PFSK-1 (cell line): ENCODE measurements at regions not wholly inside any gene's neighbourhood (a gene's known extent, or its start where the extent isn't known, plus 50 kb on each side); places are given as distances from the start of the nearest gene placed in this dataset.

Experiments
- POLR2AphosphoS5 ChIP-seq: IDR thresholded peaks from 2 replicates; pipeline ENCODE4 v1.6.1; 2012; ENCODE audit warnings: low read depth, mild to moderate bottlenecking, control low read depth, low read length, moderate library complexity
- REST ChIP-seq, 2 experiments: IDR thresholded peaks; 2 replicates each; pipeline versions ENCODE4 v1.6.1 to v1.8.0; 2011 to 2012; ENCODE audit warnings: low read depth in 2 of 2, low read length in 2 of 2, control low read depth in 1 of 2, inconsistent platforms in 1 of 2, mild to moderate bottlenecking in 1 of 2, moderate library complexity in 1 of 2; ENCODE audit not compliant: insufficient read depth in 1 of 2
- SIN3A ChIP-seq: IDR thresholded peaks from 2 replicates; pipeline ENCODE4 v1.6.1; 2012; ENCODE audit warnings: mild to moderate bottlenecking, low read length, moderate library complexity, borderline replicate concordance; ENCODE audit not compliant: insufficient read depth

GRCh38 chr20:63114693-63115311 is 101.1 kb downstream of the YTHDF1 start:
- TF ChIP-seq REST (IDR thresholded peaks at IDR 0.05; ENCODE audit: insufficient read depth in 1 of 2, low read depth in 2 of 2, low read length in 2 of 2) (no peak), POLR2AphosphoS5 (no peak), SIN3A (no peak)
